ENCODE measurements at regions not wholly inside any gene's neighbourhood (a gene's known extent, or its start where the extent isn't known, plus 50 kb on each side); places are given as distances from the start of the nearest gene placed in this dataset.
"Not testable (repeated sequence)": the region's sequence is repeated elsewhere in the genome, so short reads cannot be mapped to it uniquely, and the experiment has no call there.

DNA sequence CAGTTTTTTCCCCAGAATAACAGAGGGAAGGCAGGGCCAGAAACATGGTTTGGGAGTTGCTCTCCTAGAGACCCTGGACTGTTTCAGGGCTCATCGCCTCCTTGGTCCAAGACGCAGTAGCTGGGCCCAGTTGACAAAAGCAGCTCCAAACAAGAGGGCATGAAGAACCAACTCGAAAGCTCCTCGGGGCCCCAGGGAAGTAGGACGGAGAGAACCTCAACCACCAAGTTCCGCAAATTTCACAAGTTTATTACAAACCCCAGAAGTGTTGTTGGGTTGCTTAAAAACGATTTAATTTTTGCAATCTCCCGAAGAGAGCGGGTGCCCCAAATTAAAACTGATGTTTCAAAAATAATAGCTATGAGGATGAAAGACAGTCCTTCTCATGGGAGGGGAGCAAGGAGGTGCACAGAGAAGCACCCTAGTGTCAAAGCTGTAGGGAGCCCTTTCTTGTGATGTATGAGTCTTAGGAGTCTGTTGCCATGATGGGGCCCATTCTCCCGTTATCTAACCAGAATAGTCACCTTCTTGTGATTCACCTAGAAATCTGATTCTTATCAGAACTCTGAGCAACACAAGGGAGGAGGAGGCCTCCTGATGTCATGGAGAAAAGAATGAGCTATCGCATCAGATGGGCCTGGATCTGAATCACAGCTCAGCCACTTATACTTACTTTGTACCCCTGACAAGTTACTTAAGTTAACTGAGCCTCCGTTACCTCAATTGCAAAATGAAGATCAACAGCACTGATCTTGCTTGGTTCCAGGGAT is 165.7 kb upstream of the IRF2BP2 start:
- peak; percentile 29 for DNase-seq (ENCODE audit: low read depth)

- DNase-seq (ENCODE audit: low read depth) = no peak
These were observed 165.0 kb upstream of the IRF2BP2 start for GRCh38 chr1:234774971-234775370.

- DNase-seq (ENCODE audit: low read depth) = no peak
These were observed 164.1 kb upstream of the IRF2BP2 start for GRCh38 chr1:234773936-234774677.

DNA sequence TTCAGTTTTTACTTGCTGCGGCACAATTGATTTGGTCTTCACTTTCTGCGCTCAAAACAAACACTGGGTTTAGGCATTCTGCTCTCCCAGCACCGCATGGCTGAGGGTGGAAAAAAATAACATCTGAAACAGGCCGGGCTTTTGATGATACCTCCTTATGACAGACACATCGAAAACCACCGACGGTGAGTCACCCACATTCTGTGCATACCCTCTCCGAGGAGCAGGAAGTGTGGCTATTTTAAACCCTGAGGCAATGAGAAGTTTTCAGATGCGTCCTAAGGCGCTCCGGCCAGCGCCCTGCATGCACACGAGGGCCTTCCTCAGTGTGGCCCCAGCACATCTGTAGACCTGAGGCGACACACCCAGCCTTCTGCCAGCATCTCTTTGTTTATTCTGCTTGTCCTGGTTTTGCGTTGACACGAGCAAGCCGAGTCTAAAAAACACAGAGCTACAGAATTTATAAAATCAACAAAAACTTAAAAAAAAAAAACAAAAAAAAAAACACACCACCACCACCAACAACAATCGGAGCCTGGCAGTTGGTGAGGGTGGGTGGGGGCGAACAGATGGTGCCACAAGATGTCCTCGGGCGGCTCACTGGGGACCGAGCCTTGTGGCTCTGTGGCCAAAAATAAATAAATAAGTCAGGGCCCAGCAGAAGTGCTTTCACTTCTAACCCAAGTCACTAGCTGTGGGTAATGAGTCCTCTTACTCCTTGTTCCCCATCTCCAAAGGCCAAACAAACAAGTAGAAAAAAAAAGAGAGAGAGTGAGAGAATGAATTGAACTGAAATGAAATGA is 162.6 kb upstream of the IRF2BP2 start:
- DNase-seq (ENCODE audit: low read depth) = peak; percentile 80

DNA sequence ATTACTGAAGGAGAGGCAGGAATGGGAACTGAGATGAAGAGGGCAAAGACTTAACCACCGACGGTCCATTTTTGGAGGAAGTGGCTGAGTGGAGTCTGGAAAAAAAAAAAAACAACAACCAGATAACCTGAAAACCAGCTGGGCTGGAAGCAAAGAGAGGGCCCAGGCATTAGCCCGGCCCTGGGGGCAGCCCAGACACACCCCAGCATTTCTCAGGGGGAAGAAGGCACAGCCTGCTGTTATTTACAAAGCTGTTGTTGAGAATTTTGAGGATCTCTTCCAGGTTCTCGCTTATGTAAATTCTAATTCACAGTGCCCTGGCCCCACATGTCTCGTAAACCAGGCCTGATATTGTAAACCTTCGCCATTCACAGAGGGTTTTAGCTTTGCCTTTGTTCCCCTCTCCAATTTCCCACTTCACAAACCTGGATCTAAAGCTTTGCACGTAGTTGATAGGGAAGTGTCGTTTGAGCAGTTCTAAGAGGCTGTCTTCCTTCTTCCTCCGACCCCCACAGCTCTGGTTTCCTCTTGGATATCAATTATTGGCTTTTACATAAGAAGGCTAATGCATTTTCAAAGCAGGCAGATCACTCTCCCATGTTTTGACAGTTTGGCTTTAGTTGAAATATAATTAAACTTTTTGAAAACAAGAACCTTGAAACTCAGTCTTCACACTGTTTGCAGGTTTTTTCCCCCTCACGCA is 161.8 kb upstream of the IRF2BP2 start:
- DNase-seq (ENCODE audit: low read depth) = no peak

- DNase-seq (ENCODE audit: low read depth) = no peak
These were observed 161.1 kb upstream of the IRF2BP2 start for GRCh38 chr1:234770924-234771540.

DNA sequence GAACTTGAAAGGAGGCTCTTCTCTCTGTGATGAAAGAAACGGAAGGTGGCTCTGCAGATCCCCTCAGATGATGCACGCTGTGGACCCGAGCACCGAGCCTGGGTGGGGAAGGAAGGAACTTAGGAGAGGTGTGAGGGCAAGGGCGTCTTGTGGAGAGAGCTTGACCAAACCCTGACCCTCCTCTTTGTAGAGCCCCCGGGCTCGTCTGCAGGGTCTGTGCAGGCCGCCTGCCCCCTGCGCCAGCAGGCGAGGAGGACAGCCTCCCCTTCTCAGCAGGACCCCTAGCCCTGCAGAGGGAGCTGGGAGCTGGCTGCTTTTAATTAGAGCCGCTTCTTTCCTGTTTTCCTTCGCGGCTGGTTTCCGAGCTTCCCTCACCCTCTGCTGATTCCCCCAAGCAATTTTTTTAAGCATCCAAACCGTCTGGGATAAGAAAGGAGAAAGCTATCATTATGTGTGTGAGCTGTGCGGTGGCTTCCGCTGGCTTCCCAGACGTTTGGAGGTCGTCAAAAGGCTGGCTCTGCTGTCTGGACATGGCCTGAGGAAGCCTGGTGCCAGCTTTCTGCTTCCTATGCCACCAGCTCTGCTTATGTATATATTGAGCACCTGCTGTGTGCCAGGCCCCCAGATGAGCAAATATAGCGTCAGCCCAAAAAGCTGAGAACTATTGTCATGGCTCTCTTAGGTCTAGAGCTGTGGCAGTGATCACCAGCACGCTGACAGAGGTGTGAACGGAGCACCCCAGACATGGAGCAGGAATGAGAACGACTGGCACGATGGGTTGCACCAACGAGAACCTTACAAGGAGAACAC is 160.2 kb upstream of the IRF2BP2 start:
- DNase-seq (ENCODE audit: low read depth) = no peak

- no peak for DNase-seq (ENCODE audit: low read depth)
These were observed 159.5 kb upstream of the IRF2BP2 start for GRCh38 chr1:234769284-234769985.

- DNase-seq (ENCODE audit: low read depth) = peak; percentile 48
These were observed 158.7 kb upstream of the IRF2BP2 start for GRCh38 chr1:234768569-234769283.

DNA sequence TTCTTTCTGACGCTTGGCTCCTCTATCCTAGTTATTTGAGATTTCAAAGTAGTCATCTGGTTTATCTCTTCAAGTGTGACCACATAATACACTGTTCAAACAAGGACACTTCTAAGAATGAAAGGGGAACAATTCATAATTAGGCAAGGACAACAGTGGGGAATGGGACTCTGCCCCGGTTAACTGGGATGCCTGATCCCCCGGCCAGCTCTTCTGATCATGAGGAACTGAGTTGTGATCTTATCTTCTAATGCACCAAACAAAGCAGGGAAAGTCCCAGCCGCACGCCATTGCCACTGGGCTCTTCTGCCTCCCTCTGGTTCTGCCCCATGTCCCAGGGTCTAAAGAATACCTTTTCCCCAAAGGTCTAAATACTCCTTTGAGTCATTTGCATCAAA is 158.2 kb upstream of the IRF2BP2 start:
- DNase-seq (ENCODE audit: low read depth) = no peak

GRCh38 chr1:234765672-234766071 is 155.7 kb upstream of the IRF2BP2 start:
- DNase-seq (ENCODE audit: low read depth) = no peak

DNA sequence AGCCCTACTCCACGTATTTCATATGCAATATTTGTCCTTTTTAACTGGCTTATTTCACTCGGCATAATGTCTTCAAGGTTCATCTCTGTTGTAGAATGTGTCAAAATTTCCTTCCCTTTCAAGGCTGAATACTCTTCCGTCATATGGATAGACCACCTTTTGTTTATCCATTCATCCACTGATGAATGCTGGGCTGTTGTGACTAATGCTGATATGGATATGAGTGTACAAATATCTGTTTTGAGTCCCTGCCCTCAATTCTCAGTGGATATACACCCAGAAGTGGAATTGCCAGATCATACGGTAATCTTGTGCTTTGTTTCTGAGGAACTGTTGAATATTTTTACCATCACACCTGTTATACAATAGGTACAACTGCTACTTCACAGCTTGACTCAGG is 155.2 kb upstream of the IRF2BP2 start:
- DNase-seq (ENCODE audit: low read depth) = no peak

- no peak for DNase-seq (ENCODE audit: low read depth)
These were observed 153.9 kb upstream of the IRF2BP2 start for GRCh38 chr1:234763910-234764309.

GRCh38 chr1:234763367-234763766 is 153.4 kb upstream of the IRF2BP2 start:
- DNase-seq (ENCODE audit: low read depth) = no peak

GRCh38 chr1:234762127-234762526 is 152.1 kb upstream of the IRF2BP2 start:
- not testable (repeated sequence) for DNase-seq (ENCODE audit: low read depth)

- no peak for DNase-seq (ENCODE audit: low read depth)
These were observed 150.3 kb upstream of the IRF2BP2 start for GRCh38 chr1:234760303-234760723.

- no peak for DNase-seq (ENCODE audit: low read depth)
These were observed 149.9 kb upstream of the IRF2BP2 start for GRCh38 chr1:234759888-234760287.

- no peak for DNase-seq (ENCODE audit: low read depth)
These were observed 148.9 kb upstream of the IRF2BP2 start for GRCh38 chr1:234758851-234759250.

DNA sequence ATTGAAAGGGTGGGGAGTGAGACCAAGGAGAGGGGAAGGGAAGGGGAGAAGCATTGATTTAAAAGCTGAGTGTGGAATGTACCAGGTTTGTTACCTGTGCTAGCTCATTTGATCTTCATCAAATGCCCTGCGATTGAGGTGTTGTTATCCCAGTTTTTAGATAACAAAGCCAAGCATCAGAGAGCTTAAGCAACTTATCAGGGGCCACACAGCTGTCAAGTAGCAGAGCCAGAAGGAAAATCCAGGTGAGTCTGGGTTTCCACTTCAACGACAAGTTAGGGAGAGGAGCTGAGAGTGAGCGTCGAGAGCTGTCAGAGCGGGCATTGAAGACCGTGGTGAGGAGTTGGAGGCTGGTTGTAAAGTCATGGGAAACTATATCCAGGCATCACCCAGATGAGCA is 146.9 kb upstream of the IRF2BP2 start:
- DNase-seq (ENCODE audit: low read depth) = no peak
